GM23338 (cell line): ENCODE measurements at regions not wholly inside any gene's neighbourhood (a gene's known extent, or its start where the extent isn't known, plus 50 kb on each side); places are given as distances from the start of the nearest gene placed in this dataset.
A peak's percentile ranks its signal among the peaks of the same experiment; 100 is the strongest.

Experiments used
- ATAC-seq: fragments of 200-7000 bp; cut with Tn5 transposase; 3 replicates; pipeline ENCODE4 v1.9.1; 2020
- DNase-seq: peaks from one replicate; pipeline ENCODE4 v3.0.0-alpha.2; 2015; ENCODE audit warnings: low spot score
- H2AFZ ChIP-seq: fragments of 200-600 bp; sonication (generic); 2 replicates; pipeline ENCODE4 v1.8.0; 2016; ENCODE audit warnings: antibody characterized with exemption, mild to moderate bottlenecking, moderate library complexity
- H3F3A ChIP-seq: fragments of 200-600 bp; sonication (generic); replicated peaks from 2 replicates; pipeline ENCODE4 v1.8.0; 2017; ENCODE audit warnings: antibody characterized with exemption, mixed run types, low read depth
- H3K27ac ChIP-seq: fragments of 200-600 bp; sonication (generic); 2 replicates; pipeline ENCODE4 v1.6.1; 2016; ENCODE audit warnings: low read depth
- H3K27me3 ChIP-seq: fragments of 200-600 bp; sonication (generic); 2 replicates; pipeline ENCODE4 v1.8.0; 2016; ENCODE audit warnings: mild to moderate bottlenecking, mixed run types, moderate library complexity; ENCODE audit not compliant: insufficient read depth
- H3K36me3 ChIP-seq: fragments of 200-600 bp; sonication (generic); 2 replicates; pipeline ENCODE4 v1.8.0; 2016; ENCODE audit warnings: mild to moderate bottlenecking; ENCODE audit not compliant: insufficient read depth
- H3K4me1 ChIP-seq: fragments of 200-600 bp; sonication (generic); 2 replicates; pipeline ENCODE4 v1.8.0; 2016; ENCODE audit warnings: mild to moderate bottlenecking, moderate library complexity; ENCODE audit not compliant: insufficient read depth
- H3K4me2 ChIP-seq: fragments of 200-600 bp; sonication (generic); 2 replicates; pipeline ENCODE4 v1.7.1; 2017; ENCODE audit warnings: mixed run types
- H3K4me3 ChIP-seq: fragments of 200-600 bp; sonication (generic); 2 replicates; pipeline ENCODE4 v1.6.1; 2016; ENCODE audit warnings: mixed run types
- H3K79me2 ChIP-seq: fragments of 200-600 bp; sonication (generic); replicated peaks from 2 replicates; pipeline ENCODE4 v1.8.0; 2017; ENCODE audit warnings: mild to moderate bottlenecking; ENCODE audit not compliant: insufficient read depth
- H3K9me2 ChIP-seq: fragments of 200-600 bp; sonication (generic); 2 replicates; pipeline ENCODE4 v1.8.0; 2017; ENCODE audit not compliant: insufficient read depth
- H4K20me1 ChIP-seq: fragments of 200-600 bp; sonication (generic); replicated peaks from 2 replicates; pipeline ENCODE4 v1.8.0; 2017; ENCODE audit warnings: mild to moderate bottlenecking; ENCODE audit not compliant: insufficient read depth
- H3K27ac Mint-ChIP-seq: 2 replicates; pipeline ENCODE4 v1.8.0; 2020; ENCODE audit warnings: inconsistent platforms, mild to moderate bottlenecking, moderate library complexity, mixed read lengths
- H3K27me3 Mint-ChIP-seq: 3 replicates; pipeline ENCODE4 v1.8.0; 2022; ENCODE audit warnings: low read depth, mild to moderate bottlenecking, moderate library complexity, mixed read lengths, inconsistent platforms; ENCODE audit not compliant: insufficient read depth, poor library complexity
- H3K36me3 Mint-ChIP-seq: 3 replicates; pipeline ENCODE4 v1.8.0; 2021; ENCODE audit warnings: low read depth, mild to moderate bottlenecking, inconsistent platforms, moderate library complexity, mixed read lengths
- H3K4me1 Mint-ChIP-seq: 3 replicates; pipeline ENCODE4 v1.8.0; 2020; ENCODE audit warnings: mild to moderate bottlenecking, inconsistent platforms, mixed read lengths
- H3K4me3 Mint-ChIP-seq: 3 replicates; pipeline ENCODE4 v1.8.0; 2021; ENCODE audit warnings: moderate library complexity, mild to moderate bottlenecking, inconsistent platforms, mixed read lengths
- H3K9me3 Mint-ChIP-seq: 3 replicates; pipeline ENCODE4 v1.8.0; 2020; ENCODE audit warnings: moderate library complexity, mild to moderate bottlenecking, inconsistent platforms, mixed read lengths
- CREB1 ChIP-seq: fragments of 250-450 bp; sonication (Bioruptor Pico); IDR thresholded peaks from 2 replicates; pipeline ENCODE4 v1.5.0; 2020; ENCODE audit warnings: low read depth, mild to moderate bottlenecking, moderate library complexity
- CTCF ChIP-seq, 2 experiments: fragments of 200-600 bp in 1 of 2; sonication (generic) in 1 of 2; conservative IDR thresholded peaks; 2 replicates each; pipeline versions ENCODE4 v1.5.1 to v1.6.1; 2016 to 2017; ENCODE audit warnings: antibody characterized with exemption in 2 of 2, low read depth in 2 of 2, mild to moderate bottlenecking in 2 of 2, moderate library complexity in 1 of 2
- ETS1 ChIP-seq: IDR thresholded peaks from 2 replicates; pipeline ENCODE4 v1.6.1; 2016; ENCODE audit warnings: antibody characterized with exemption
- EZH2 ChIP-seq: fragments of 200-600 bp; sonication (generic); IDR thresholded peaks from one replicate; pipeline ENCODE4 v1.8.0; 2017; ENCODE audit warnings: antibody characterized with exemption, mild to moderate bottlenecking, low read depth; ENCODE audit not compliant: unreplicated experiment
- EZH2phosphoT487 ChIP-seq: fragments of 200-600 bp; sonication (generic); IDR thresholded peaks from one replicate; pipeline ENCODE4 v1.8.1; 2018; ENCODE audit warnings: antibody characterized with exemption; ENCODE audit not compliant: unreplicated experiment
- JUNB ChIP-seq: IDR thresholded peaks from one replicate; pipeline ENCODE4 v1.6.1; 2016; ENCODE audit warnings: antibody characterized with exemption; ENCODE audit not compliant: unreplicated experiment
- NANOG ChIP-seq: IDR thresholded peaks from 2 replicates; pipeline ENCODE4 v1.6.1; 2016; ENCODE audit warnings: antibody characterized with exemption, borderline replicate concordance
- POLR2AphosphoS5 ChIP-seq: IDR thresholded peaks from 2 replicates; pipeline ENCODE4 v1.6.1; 2016; ENCODE audit warnings: antibody characterized with exemption, low read depth
- STAT1 ChIP-seq: IDR thresholded peaks from one replicate; pipeline ENCODE4 v1.6.1; 2016; ENCODE audit warnings: antibody characterized with exemption; ENCODE audit not compliant: unreplicated experiment
- ZNF114 ChIP-seq: fragments of 250-450 bp; sonication (Bioruptor Pico); IDR thresholded peaks from 2 replicates; pipeline ENCODE4 v1.5.0; 2020; ENCODE audit warnings: mild to moderate bottlenecking, moderate library complexity
- ZNF331 ChIP-seq: fragments of 250-450 bp; sonication (Bioruptor Pico); IDR thresholded peaks from 2 replicates; pipeline ENCODE4 v1.5.0; 2020; ENCODE audit warnings: low read depth, mild to moderate bottlenecking, moderate library complexity
- TF ChIP-seq, protein P1 (sequence below): fragments of 250-450 bp; sonication (Bioruptor Pico); IDR thresholded peaks from 2 replicates; pipeline ENCODE4 v1.5.0; 2020; ENCODE audit warnings: mild to moderate bottlenecking, moderate library complexity
- TF ChIP-seq, protein P2 (sequence below): IDR thresholded peaks from one replicate; pipeline ENCODE4 v1.6.1; 2018; ENCODE audit warnings: antibody characterized with exemption; ENCODE audit not compliant: unreplicated experiment

DNA sequence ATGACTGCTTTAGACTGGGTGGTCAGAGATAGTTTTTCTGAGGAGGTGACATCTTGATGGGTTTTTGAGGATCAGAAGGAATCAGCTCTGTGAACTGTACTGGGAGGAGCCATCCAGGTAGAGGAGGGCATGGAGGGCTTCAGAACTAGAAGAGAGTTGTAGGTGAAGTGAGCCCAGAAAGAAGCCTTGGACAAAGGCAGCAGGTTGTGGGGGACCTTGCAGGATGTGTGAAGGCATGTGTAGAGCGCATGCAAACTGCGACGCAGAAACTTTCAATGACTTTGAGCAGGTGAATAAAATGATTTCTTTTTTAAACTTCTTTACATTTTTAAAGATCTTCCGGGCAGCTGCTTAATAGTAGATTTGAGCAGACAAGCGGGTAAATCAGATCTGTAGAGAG lies 83.9 kb upstream of the SIX2 start:
- Histone ChIP-seq H3K36me3 (no peaks in the 10 kb centered on the region), H3K27ac (no peak overlapping the region), H3K9me2 (no peaks in the 10 kb centered on the region; the same call in 1 of the 2 replicates), H3K4me2 (no peak overlapping the region), H3K79me2 (no peaks in the 10 kb centered on the region), H3K27me3 (no peaks in the 10 kb centered on the region), H3K4me3 (no peak overlapping the region), H4K20me1 (no peaks in the 10 kb centered on the region), H3K4me1 (0 out of 2 replicates have a peak, but pooled peaks cover 3% of the 10 kb centered on the region), H2AFZ (0 out of 2 replicates have a peak overlapping the region, but pooled peaks have one; percentile 57), H3F3A (no peaks in the 10 kb centered on the region)
- ATAC-seq (no peak), DNase-seq (no peak)
- TF ChIP-seq EZH2phosphoT487 (no peak), EZH2 (no peak), POLR2AphosphoS5 (no peak), STAT1 (no peak), ETS1 (no peak), ZNF331 (CRISPR knock-in tag) (no peak), JUNB (no peak), ZNF114 (CRISPR knock-in tag) (no peak), CTCF (conservative IDR thresholded peaks at IDR 0.05; ENCODE audit: low read depth in 2 of 2) (no peak), CREB1 (CRISPR knock-in tag) (no peak), NANOG (no peak)
- TF ChIP-seq, protein P1, sequence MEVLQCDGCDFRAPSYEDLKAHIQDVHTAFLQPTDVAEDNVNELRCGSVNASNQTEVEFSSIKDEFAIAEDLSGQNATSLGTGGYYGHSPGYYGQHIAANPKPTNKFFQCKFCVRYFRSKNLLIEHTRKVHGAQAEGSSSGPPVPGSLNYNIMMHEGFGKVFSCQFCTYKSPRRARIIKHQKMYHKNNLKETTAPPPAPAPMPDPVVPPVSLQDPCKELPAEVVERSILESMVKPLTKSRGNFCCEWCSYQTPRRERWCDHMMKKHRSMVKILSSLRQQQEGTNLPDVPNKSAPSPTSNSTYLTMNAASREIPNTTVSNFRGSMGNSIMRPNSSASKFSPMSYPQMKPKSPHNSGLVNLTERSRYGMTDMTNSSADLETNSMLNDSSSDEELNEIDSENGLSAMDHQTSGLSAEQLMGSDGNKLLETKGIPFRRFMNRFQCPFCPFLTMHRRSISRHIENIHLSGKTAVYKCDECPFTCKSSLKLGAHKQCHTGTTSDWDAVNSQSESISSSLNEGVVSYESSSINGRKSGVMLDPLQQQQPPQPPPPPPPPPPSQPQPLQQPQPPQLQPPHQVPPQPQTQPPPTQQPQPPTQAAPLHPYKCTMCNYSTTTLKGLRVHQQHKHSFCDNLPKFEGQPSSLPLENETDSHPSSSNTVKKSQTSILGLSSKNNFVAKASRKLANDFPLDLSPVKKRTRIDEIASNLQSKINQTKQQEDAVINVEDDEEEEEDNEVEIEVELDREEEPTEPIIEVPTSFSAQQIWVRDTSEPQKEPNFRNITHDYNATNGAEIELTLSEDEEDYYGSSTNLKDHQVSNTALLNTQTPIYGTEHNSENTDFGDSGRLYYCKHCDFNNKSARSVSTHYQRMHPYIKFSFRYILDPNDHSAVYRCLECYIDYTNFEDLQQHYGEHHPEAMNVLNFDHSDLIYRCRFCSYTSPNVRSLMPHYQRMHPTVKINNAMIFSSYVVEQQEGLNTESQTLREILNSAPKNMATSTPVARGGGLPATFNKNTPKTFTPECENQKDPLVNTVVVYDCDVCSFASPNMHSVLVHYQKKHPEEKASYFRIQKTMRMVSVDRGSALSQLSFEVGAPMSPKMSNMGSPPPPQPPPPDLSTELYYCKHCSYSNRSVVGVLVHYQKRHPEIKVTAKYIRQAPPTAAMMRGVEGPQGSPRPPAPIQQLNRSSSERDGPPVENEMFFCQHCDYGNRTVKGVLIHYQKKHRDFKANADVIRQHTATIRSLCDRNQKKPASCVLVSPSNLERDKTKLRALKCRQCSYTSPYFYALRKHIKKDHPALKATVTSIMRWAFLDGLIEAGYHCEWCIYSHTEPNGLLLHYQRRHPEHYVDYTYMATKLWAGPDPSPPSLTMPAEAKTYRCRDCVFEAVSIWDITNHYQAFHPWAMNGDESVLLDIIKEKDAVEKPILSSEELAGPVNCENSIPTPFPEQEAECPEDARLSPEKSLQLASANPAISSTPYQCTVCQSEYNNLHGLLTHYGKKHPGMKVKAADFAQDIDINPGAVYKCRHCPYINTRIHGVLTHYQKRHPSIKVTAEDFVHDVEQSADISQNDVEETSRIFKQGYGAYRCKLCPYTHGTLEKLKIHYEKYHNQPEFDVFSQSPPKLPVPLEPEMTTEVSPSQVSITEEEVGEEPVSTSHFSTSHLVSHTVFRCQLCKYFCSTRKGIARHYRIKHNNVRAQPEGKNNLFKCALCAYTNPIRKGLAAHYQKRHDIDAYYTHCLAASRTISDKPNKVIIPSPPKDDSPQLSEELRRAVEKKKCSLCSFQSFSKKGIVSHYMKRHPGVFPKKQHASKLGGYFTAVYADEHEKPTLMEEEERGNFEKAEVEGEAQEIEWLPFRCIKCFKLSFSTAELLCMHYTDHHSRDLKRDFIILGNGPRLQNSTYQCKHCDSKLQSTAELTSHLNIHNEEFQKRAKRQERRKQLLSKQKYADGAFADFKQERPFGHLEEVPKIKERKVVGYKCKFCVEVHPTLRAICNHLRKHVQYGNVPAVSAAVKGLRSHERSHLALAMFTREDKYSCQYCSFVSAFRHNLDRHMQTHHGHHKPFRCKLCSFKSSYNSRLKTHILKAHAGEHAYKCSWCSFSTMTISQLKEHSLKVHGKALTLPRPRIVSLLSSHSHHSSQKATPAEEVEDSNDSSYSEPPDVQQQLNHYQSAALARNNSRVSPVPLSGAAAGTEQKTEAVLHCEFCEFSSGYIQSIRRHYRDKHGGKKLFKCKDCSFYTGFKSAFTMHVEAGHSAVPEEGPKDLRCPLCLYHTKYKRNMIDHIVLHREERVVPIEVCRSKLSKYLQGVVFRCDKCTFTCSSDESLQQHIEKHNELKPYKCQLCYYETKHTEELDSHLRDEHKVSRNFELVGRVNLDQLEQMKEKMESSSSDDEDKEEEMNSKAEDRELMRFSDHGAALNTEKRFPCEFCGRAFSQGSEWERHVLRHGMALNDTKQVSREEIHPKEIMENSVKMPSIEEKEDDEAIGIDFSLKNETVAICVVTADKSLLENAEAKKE (CRISPR knock-in tag), result no peak
- TF ChIP-seq, protein P2, sequence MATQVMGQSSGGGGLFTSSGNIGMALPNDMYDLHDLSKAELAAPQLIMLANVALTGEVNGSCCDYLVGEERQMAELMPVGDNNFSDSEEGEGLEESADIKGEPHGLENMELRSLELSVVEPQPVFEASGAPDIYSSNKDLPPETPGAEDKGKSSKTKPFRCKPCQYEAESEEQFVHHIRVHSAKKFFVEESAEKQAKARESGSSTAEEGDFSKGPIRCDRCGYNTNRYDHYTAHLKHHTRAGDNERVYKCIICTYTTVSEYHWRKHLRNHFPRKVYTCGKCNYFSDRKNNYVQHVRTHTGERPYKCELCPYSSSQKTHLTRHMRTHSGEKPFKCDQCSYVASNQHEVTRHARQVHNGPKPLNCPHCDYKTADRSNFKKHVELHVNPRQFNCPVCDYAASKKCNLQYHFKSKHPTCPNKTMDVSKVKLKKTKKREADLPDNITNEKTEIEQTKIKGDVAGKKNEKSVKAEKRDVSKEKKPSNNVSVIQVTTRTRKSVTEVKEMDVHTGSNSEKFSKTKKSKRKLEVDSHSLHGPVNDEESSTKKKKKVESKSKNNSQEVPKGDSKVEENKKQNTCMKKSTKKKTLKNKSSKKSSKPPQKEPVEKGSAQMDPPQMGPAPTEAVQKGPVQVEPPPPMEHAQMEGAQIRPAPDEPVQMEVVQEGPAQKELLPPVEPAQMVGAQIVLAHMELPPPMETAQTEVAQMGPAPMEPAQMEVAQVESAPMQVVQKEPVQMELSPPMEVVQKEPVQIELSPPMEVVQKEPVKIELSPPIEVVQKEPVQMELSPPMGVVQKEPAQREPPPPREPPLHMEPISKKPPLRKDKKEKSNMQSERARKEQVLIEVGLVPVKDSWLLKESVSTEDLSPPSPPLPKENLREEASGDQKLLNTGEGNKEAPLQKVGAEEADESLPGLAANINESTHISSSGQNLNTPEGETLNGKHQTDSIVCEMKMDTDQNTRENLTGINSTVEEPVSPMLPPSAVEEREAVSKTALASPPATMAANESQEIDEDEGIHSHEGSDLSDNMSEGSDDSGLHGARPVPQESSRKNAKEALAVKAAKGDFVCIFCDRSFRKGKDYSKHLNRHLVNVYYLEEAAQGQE, result no peak
- no peaks in the 10 kb centered on the region for H3K4me1 Mint-ChIP-seq
- no peaks in the 10 kb centered on the region for H3K36me3 Mint-ChIP-seq
- peaks cover 2% of the 10 kb centered on the region for H3K27me3 Mint-ChIP-seq
- no peak overlapping the region for H3K27ac Mint-ChIP-seq
- H3K4me3 Mint-ChIP-seq, result no peak overlapping the region
- no peaks in the 10 kb centered on the region for H3K9me3 Mint-ChIP-seq
